Activated CD8-positive, alpha-beta T cell treated with anti-CD3 and anti-CD28 coated beads for 36 hours (primary cell): ENCODE measurements at regions not wholly inside any gene's neighbourhood (a gene's known extent, or its start where the extent isn't known, plus 50 kb on each side); places are given as distances from the start of the nearest gene placed in this dataset.

Source experiments
- ATAC-seq: fragments of 200-7000 bp; cut with Tn5 transposase; one replicate; pipeline ENCODE4 v1.10.0; 2021; ENCODE audit warnings: mild to moderate bottlenecking, moderate library complexity
- CTCF ChIA-PET: fragments of 350-600 bp; sonication (Branson Sonifier 250); formaldehyde crosslinking; loops from one replicate; lab custom pipeline; 2021; ENCODE audit warnings: antibody characterized with exemption; lab: Charles Lee
- POLR2A ChIA-PET: fragments of 350-600 bp; sonication (Branson Sonifier 250); formaldehyde crosslinking; loops from one replicate; lab custom pipeline; 2021; ENCODE audit warnings: antibody characterized with exemption; lab: Charles Lee
- DNase-seq: peaks from one replicate; pipeline ENCODE4 v3.0.0-alpha.2; 2020
- H3K27ac Mint-ChIP-seq: one replicate; pipeline ENCODE4 v1.8.0; 2021; ENCODE audit warnings: mild to moderate bottlenecking, mixed read lengths
- H3K27me3 Mint-ChIP-seq: one replicate; pipeline ENCODE4 v1.8.0; 2021; ENCODE audit warnings: mixed read lengths
- H3K36me3 Mint-ChIP-seq: one replicate; pipeline ENCODE4 v1.8.0; 2021; ENCODE audit warnings: low read depth, mixed read lengths
- H3K4me1 Mint-ChIP-seq: one replicate; pipeline ENCODE4 v1.8.0; 2021; ENCODE audit warnings: low read depth, mixed read lengths
- H3K4me3 Mint-ChIP-seq: one replicate; pipeline ENCODE4 v1.8.0; 2021; ENCODE audit warnings: mild to moderate bottlenecking, moderate library complexity, mixed read lengths
- H3K9me3 Mint-ChIP-seq: one replicate; pipeline ENCODE4 v1.8.0; 2021; ENCODE audit warnings: mixed read lengths
- CTCF ChIP-seq: fragments of 200-600 bp; IDR thresholded peaks from one replicate; pipeline ENCODE4 v1.8.0; 2022; ENCODE audit warnings: antibody characterized with exemption, mild to moderate bottlenecking
- intact Hi-C: fragments of 100-400 bp; cut with micrococcal nuclease; formaldehyde crosslinking; loops from one replicate; pipeline ENCODE4 v1.10.0; 2022

- H3K9me3 Mint-ChIP-seq = no peaks in the 10 kb centered on the region
- ChIA-PET POLR2A (no interaction called here), CTCF (no interaction called here)
- ATAC-seq (no peak), DNase-seq (no peak)
- peaks cover 14% of the 10 kb centered on the region for H3K27me3 Mint-ChIP-seq
- peaks cover 7% of the 10 kb centered on the region for H3K4me1 Mint-ChIP-seq
- H3K4me3 Mint-ChIP-seq = no peak overlapping the region
- H3K27ac Mint-ChIP-seq = no peak overlapping the region
- TF ChIP-seq CTCF = no peak
- intact Hi-C loops = no loop called here
- H3K36me3 Mint-ChIP-seq = no peaks in the 10 kb centered on the region
Observed at GRCh38 chr6:163662604-163663225, 248.2 kb downstream of the QKI start.

GRCh38 chr6:163661272-163661671 lies 246.8 kb downstream of the QKI start:
- peaks cover 17% of the 10 kb centered on the region for H3K27me3 Mint-ChIP-seq
- no peak for TF ChIP-seq CTCF
- DNase-seq (no peak), ATAC-seq (no peak)
- no peak overlapping the region for H3K27ac Mint-ChIP-seq
- ChIA-PET POLR2A (no interaction called here), CTCF (no interaction called here)
- no peaks in the 10 kb centered on the region for H3K9me3 Mint-ChIP-seq
- H3K4me3 Mint-ChIP-seq = no peak overlapping the region
- no peaks in the 10 kb centered on the region for H3K4me1 Mint-ChIP-seq
- intact Hi-C loops = no loop called here
- no peaks in the 10 kb centered on the region for H3K36me3 Mint-ChIP-seq

- ATAC-seq = no peak
- intact Hi-C loops = no loop called here
- no peaks in the 10 kb centered on the region for H3K36me3 Mint-ChIP-seq
Observed at GRCh38 chr6:163659803-163660202, 245.3 kb downstream of the QKI start.

GRCh38 chr6:163655217-163656121 lies 241.0 kb downstream of the QKI start:
- ATAC-seq (no peak), DNase-seq (no peak)
- no peaks in the 10 kb centered on the region for H3K9me3 Mint-ChIP-seq
- no peaks in the 10 kb centered on the region for H3K4me1 Mint-ChIP-seq
- no peak for TF ChIP-seq CTCF
- H3K27ac Mint-ChIP-seq = no peak overlapping the region
- H3K36me3 Mint-ChIP-seq = no peaks in the 10 kb centered on the region
- intact Hi-C loops = no loop called here
- POLR2A ChIA-PET = no interaction called here
- no peak overlapping the region for H3K4me3 Mint-ChIP-seq
- H3K27me3 Mint-ChIP-seq = peaks cover 14% of the 10 kb centered on the region
- CTCF ChIA-PET = no interaction called here

More at GRCh38 chr6:163659803-163660202, 245.3 kb downstream of the QKI start:
- no peak for DNase-seq
- Mint-ChIP-seq H3K27me3 (peaks cover 17% of the 10 kb centered on the region), H3K9me3 (no peaks in the 10 kb centered on the region), H3K27ac (no peak overlapping the region), H3K4me1 (no peaks in the 10 kb centered on the region), H3K4me3 (no peak overlapping the region)
- TF ChIP-seq CTCF = no peak
- POLR2A ChIA-PET = no interaction called here
- CTCF ChIA-PET = no interaction called here
